ENCODE measurements at regions not wholly inside any gene's neighbourhood (a gene's known extent, or its start where the extent isn't known, plus 50 kb on each side); places are given as distances from the start of the nearest gene placed in this dataset.

- TF ChIP-seq POLR2A (IDR thresholded peaks at IDR 0.05) (no peak), EP300 (IDR thresholded peaks at IDR 0.05) (no peak)
These were observed 352.4 kb downstream of the SOCS6 start for GRCh38 chr18:70641156-70641775.

Data from suprapubic skin (tissue), 2 donors.